ENCODE measurements at regions not wholly inside any gene's neighbourhood (a gene's known extent, or its start where the extent isn't known, plus 50 kb on each side); places are given as distances from the start of the nearest gene placed in this dataset.
A peak's percentile ranks its signal among the peaks of the same experiment; 100 is the strongest.

- H3K9me3 ChIP-seq (ENCODE audit: severe bottlenecking) = no peaks in the 10 kb centered on the region
- no peaks in the 10 kb centered on the region for H3K27me3 ChIP-seq (ENCODE audit: insufficient read depth, poor library complexity, severe bottlenecking)
- no peak overlapping the region for H3K27ac ChIP-seq (ENCODE audit: poor library complexity, severe bottlenecking)
- H3K36me3 ChIP-seq (ENCODE audit: low read depth) = no peaks in the 10 kb centered on the region
- no peak for TF ChIP-seq CTCF (IDR thresholded peaks at IDR 0.05; ENCODE audit: poor library complexity, severe bottlenecking)
- no peak overlapping the region for H3K4me3 ChIP-seq (ENCODE audit: severe bottlenecking)
- ATAC-seq (ENCODE audit: low read depth) = peak; percentile 84
- DNase-seq (ENCODE audit: low spot score) = no peak
- H3K4me1 ChIP-seq (ENCODE audit: insufficient read depth, poor library complexity, severe bottlenecking) = no peaks in the 10 kb centered on the region
These were observed 1240.5 kb downstream of the UQCRFS1 start for GRCh38 chr19:27972291-27973040.

- no peak overlapping the region for H3K4me3 ChIP-seq (ENCODE audit: severe bottlenecking)
- no peaks in the 10 kb centered on the region for H3K9me3 ChIP-seq (ENCODE audit: severe bottlenecking)
- no peak for ATAC-seq (ENCODE audit: low read depth)
- DNase-seq (ENCODE audit: low spot score) = no peak
- no peaks in the 10 kb centered on the region for H3K36me3 ChIP-seq (ENCODE audit: low read depth)
- no peaks in the 10 kb centered on the region for H3K4me1 ChIP-seq (ENCODE audit: insufficient read depth, poor library complexity, severe bottlenecking)
- H3K27me3 ChIP-seq (ENCODE audit: insufficient read depth, poor library complexity, severe bottlenecking) = no peaks in the 10 kb centered on the region
- no peak for TF ChIP-seq CTCF (IDR thresholded peaks at IDR 0.05; ENCODE audit: poor library complexity, severe bottlenecking)
- no peak overlapping the region for H3K27ac ChIP-seq (ENCODE audit: poor library complexity, severe bottlenecking)
These were observed 1241.1 kb downstream of the UQCRFS1 start for GRCh38 chr19:27971869-27972268.

- no peak overlapping the region for H3K27ac ChIP-seq (ENCODE audit: poor library complexity, severe bottlenecking)
- no peaks in the 10 kb centered on the region for H3K9me3 ChIP-seq (ENCODE audit: severe bottlenecking)
- ATAC-seq (ENCODE audit: low read depth) (peak; percentile 75), DNase-seq (ENCODE audit: low spot score) (no peak)
- no peaks in the 10 kb centered on the region for H3K27me3 ChIP-seq (ENCODE audit: insufficient read depth, poor library complexity, severe bottlenecking)
- no peak overlapping the region for H3K4me3 ChIP-seq (ENCODE audit: severe bottlenecking)
- TF ChIP-seq CTCF (IDR thresholded peaks at IDR 0.05; ENCODE audit: poor library complexity, severe bottlenecking) = no peak
- H3K36me3 ChIP-seq (ENCODE audit: low read depth) = no peaks in the 10 kb centered on the region
- no peaks in the 10 kb centered on the region for H3K4me1 ChIP-seq (ENCODE audit: insufficient read depth, poor library complexity, severe bottlenecking)
These were observed 1241.9 kb downstream of the UQCRFS1 start for GRCh38 chr19:27971071-27971470.

DNA sequence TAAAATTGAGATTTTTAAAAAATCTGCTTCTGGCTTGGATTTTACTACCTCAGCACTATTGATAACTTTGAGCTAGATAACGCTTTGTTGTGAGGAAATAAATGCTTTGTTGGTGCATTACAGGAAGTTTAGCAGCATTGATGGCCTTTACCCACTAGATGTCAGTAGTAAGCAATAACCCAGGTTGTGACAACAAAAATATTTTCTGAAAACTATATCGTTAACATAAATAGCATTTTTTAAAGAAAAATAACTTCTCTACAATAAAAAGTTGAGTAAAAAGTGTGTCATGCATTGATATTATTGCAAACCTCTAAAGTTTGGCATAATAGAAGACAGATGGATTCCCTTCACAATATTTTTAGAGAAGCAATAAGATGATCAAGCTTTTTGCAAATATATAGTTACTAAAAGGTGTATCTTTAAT, 1246.5 kb downstream of the UQCRFS1 start:
- DNase-seq (ENCODE audit: low spot score) (no peak), ATAC-seq (ENCODE audit: low read depth) (no peak)
- no peaks in the 10 kb centered on the region for H3K9me3 ChIP-seq (ENCODE audit: severe bottlenecking)
- H3K27me3 ChIP-seq (ENCODE audit: insufficient read depth, poor library complexity, severe bottlenecking) = peaks cover 5% of the 10 kb centered on the region
- TF ChIP-seq CTCF (IDR thresholded peaks at IDR 0.05; ENCODE audit: poor library complexity, severe bottlenecking) = peak; percentile 89
- H3K4me3 ChIP-seq (ENCODE audit: severe bottlenecking) = no peak overlapping the region
- no peaks in the 10 kb centered on the region for H3K36me3 ChIP-seq (ENCODE audit: low read depth)
- no peak overlapping the region for H3K27ac ChIP-seq (ENCODE audit: poor library complexity, severe bottlenecking)
- no peaks in the 10 kb centered on the region for H3K4me1 ChIP-seq (ENCODE audit: insufficient read depth, poor library complexity, severe bottlenecking)

DNA sequence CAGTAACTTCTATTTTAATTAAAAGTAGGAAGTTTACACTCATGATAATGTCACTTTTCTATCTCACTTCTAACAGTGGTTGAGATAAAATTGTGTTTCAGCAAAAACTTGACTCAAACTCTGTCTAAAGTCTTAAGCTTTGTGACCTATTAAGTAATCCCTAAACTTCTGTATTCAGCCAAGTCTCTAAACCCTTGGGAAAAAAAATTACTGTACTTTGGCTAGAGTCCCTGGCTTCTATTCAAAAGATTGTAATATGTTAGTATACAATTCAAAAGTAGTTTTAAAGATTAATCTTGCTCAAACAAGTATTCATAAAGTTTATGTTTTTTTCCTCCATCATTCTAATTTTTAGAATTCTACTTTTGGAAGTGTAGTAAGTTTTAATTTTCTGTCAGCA, 1248.8 kb downstream of the UQCRFS1 start:
- peaks cover 5% of the 10 kb centered on the region for H3K27me3 ChIP-seq (ENCODE audit: insufficient read depth, poor library complexity, severe bottlenecking)
- no peak overlapping the region for H3K4me3 ChIP-seq (ENCODE audit: severe bottlenecking)
- H3K27ac ChIP-seq (ENCODE audit: poor library complexity, severe bottlenecking) = no peak overlapping the region
- ATAC-seq (ENCODE audit: low read depth) = no peak
- no peaks in the 10 kb centered on the region for H3K36me3 ChIP-seq (ENCODE audit: low read depth)
- H3K9me3 ChIP-seq (ENCODE audit: severe bottlenecking) = no peaks in the 10 kb centered on the region
- no peak for DNase-seq (ENCODE audit: low spot score)
- no peak for TF ChIP-seq CTCF (IDR thresholded peaks at IDR 0.05; ENCODE audit: poor library complexity, severe bottlenecking)
- no peaks in the 10 kb centered on the region for H3K4me1 ChIP-seq (ENCODE audit: insufficient read depth, poor library complexity, severe bottlenecking)
